ENCODE measurements at regions not wholly inside any gene's neighbourhood (a gene's known extent, or its start where the extent isn't known, plus 50 kb on each side); places are given as distances from the start of the nearest gene placed in this dataset.

DNA sequence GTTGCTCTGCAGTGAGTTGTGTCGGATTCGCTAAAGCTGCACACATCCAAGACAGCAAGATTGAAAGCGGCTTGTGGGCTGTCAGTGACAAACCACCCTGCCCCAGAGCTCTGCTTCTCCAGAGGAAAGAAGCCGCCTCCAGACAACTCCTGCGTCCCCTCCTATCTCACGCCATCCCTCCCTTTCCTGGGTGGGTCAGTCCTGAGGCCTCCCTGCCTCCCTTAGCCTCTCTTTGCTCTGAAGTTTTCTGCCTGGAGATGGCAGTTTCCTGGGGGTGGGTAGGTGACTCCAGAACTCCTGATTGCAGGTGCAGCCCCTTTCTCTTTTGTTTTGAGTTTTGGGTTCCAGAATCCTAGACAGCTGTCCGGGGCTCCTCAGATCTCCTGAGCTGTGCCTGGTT lies 78.7 kb downstream of the EMX2 start:
- Histone ChIP-seq H3K9ac (ENCODE audit: low read depth, low read length) (no peak overlapping the region), H4K20me1 (ENCODE audit: insufficient read depth, low read length) (no peaks in the 10 kb centered on the region), H3K36me3 (ENCODE audit: insufficient read depth, low read length) (no peaks in the 10 kb centered on the region), H3K27me3 (ENCODE audit: insufficient read depth, low read length, poor library complexity) (peaks cover 2% of the 10 kb centered on the region), H3K4me3 (ENCODE audit: low read depth in 1 of 2, low read length in 2 of 2) (no peak overlapping the region), H3K27ac (ENCODE audit: low read length) (no peak overlapping the region), H3K9me3 (ENCODE audit: insufficient read depth, low read length, severe bottlenecking) (no peaks in the 10 kb centered on the region), H3K4me1 (ENCODE audit: insufficient read depth, low read length) (no peaks in the 10 kb centered on the region), H2AFZ (ENCODE audit: low read depth, low read length) (no peak overlapping the region), H3K79me2 (ENCODE audit: insufficient read depth, low read length) (no peaks in the 10 kb centered on the region), H3K4me2 (ENCODE audit: insufficient read depth, low read length) (no peak overlapping the region)
- DNase-seq = no peak
- no peak for TF ChIP-seq EZH2 (IDR thresholded peaks at IDR 0.05; ENCODE audit: borderline replicate concordance, low read depth, low read length, severe bottlenecking)
- TF ChIP-seq, protein P1, sequence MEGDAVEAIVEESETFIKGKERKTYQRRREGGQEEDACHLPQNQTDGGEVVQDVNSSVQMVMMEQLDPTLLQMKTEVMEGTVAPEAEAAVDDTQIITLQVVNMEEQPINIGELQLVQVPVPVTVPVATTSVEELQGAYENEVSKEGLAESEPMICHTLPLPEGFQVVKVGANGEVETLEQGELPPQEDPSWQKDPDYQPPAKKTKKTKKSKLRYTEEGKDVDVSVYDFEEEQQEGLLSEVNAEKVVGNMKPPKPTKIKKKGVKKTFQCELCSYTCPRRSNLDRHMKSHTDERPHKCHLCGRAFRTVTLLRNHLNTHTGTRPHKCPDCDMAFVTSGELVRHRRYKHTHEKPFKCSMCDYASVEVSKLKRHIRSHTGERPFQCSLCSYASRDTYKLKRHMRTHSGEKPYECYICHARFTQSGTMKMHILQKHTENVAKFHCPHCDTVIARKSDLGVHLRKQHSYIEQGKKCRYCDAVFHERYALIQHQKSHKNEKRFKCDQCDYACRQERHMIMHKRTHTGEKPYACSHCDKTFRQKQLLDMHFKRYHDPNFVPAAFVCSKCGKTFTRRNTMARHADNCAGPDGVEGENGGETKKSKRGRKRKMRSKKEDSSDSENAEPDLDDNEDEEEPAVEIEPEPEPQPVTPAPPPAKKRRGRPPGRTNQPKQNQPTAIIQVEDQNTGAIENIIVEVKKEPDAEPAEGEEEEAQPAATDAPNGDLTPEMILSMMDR (IDR thresholded peaks at IDR 0.05; ENCODE audit: borderline replicate concordance, extremely low read depth, low read length, poor library complexity, severe bottlenecking) = no peak
- no peak for ATAC-seq (ENCODE audit: insufficient read depth, low read depth)

DNA sequence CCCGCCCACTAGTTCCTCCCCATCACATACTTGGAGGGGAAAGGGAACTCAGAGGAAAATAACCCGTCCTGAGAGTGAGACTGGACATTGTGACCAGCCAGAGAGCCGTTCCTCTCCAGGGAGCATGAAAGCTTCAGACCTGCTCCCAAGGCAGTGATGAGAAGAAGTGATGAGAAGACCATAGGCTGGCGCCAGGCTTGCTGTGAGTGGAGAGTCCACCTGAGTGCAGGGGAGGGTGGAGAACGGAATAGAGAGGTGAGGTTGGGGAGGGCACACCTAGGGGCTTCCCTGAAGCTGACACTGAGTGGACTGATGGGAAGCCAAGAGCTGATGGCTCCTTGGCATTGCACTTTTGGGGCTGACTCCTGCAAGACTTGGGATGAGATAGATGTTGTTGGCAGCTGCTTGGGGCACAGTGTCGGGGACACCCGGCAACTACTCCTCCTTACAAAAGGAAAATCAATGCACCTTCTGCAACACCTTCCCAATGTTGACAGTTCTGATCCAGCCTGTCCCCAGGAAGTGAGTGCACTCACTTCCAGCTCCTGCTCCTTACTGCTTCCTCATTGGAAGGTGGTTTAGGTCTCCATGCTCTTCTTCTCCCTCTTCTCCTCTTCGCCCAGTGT lies 79.4 kb downstream of the EMX2 start:
- H3K79me2 ChIP-seq (ENCODE audit: insufficient read depth, low read length) = no peaks in the 10 kb centered on the region
- no peaks in the 10 kb centered on the region for H3K27me3 ChIP-seq (ENCODE audit: insufficient read depth, low read length, poor library complexity)
- no peaks in the 10 kb centered on the region for H3K9me3 ChIP-seq (ENCODE audit: insufficient read depth, low read length, severe bottlenecking)
- H3K4me2 ChIP-seq (ENCODE audit: insufficient read depth, low read length) = no peak overlapping the region
- no peak overlapping the region for H3K4me3 ChIP-seq (ENCODE audit: low read depth in 1 of 2, low read length in 2 of 2)
- TF ChIP-seq EZH2 (IDR thresholded peaks at IDR 0.05; ENCODE audit: borderline replicate concordance, low read depth, low read length, severe bottlenecking) = no peak
- TF ChIP-seq, protein P1 (IDR thresholded peaks at IDR 0.05; ENCODE audit: borderline replicate concordance, extremely low read depth, low read length, poor library complexity, severe bottlenecking) = no peak
- H3K27ac ChIP-seq (ENCODE audit: low read length) = no peak overlapping the region
- no peak overlapping the region for H2AFZ ChIP-seq (ENCODE audit: low read depth, low read length)
- DNase-seq = no peak
- H3K9ac ChIP-seq (ENCODE audit: low read depth, low read length) = no peak overlapping the region
- ATAC-seq (ENCODE audit: insufficient read depth, low read depth) = no peak
- no peaks in the 10 kb centered on the region for H4K20me1 ChIP-seq (ENCODE audit: insufficient read depth, low read length)
- no peaks in the 10 kb centered on the region for H3K36me3 ChIP-seq (ENCODE audit: insufficient read depth, low read length)
- no peaks in the 10 kb centered on the region for H3K4me1 ChIP-seq (ENCODE audit: insufficient read depth, low read length)

DNA sequence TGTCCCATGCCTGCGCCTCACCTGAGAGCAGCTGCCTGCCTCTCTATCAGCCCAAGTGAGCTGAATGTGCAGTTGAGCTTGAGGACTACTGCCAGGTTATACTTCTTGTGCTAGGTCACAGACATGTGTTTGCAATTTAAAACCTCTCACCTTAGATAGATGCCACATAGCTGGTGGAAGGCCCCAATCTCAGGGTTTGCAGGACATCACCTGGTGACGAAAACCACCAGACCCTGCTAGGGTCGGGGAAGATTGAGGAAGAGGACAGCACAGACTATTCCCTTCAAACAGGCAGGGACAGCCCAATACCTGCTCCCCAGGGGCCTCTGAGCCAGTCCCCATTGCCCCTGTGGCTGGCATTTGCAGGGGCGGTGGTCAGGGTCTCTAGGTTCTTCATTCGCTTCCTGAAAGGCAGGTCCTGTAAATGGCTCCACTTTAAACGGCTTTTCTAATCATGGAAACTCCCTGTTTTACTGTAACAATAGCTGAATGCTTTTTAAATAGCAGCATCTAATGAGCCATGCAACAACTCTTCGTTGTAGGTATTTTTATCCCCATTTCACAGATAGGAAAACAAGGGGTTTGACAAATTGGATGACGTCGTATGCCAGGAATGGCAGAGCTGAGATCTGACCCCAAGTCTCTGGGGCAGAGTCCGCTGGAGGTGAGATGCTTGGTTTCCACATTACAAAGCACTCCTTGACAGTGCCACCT lies 80.1 kb downstream of the EMX2 start:
- TF ChIP-seq, protein P1 (IDR thresholded peaks at IDR 0.05; ENCODE audit: borderline replicate concordance, extremely low read depth, low read length, poor library complexity, severe bottlenecking) = no peak
- TF ChIP-seq EZH2 (IDR thresholded peaks at IDR 0.05; ENCODE audit: borderline replicate concordance, low read depth, low read length, severe bottlenecking) = no peak
- Histone ChIP-seq H3K27me3 (ENCODE audit: insufficient read depth, low read length, poor library complexity) (no peaks in the 10 kb centered on the region), H3K9me3 (ENCODE audit: insufficient read depth, low read length, severe bottlenecking) (no peaks in the 10 kb centered on the region), H3K27ac (ENCODE audit: low read length) (no peak overlapping the region), H3K79me2 (ENCODE audit: insufficient read depth, low read length) (no peaks in the 10 kb centered on the region), H3K4me2 (ENCODE audit: insufficient read depth, low read length) (no peak overlapping the region), H4K20me1 (ENCODE audit: insufficient read depth, low read length) (no peaks in the 10 kb centered on the region), H3K4me3 (ENCODE audit: low read depth in 1 of 2, low read length in 2 of 2) (no peak overlapping the region), H2AFZ (ENCODE audit: low read depth, low read length) (no peak overlapping the region), H3K9ac (ENCODE audit: low read depth, low read length) (no peak overlapping the region), H3K36me3 (ENCODE audit: insufficient read depth, low read length) (no peaks in the 10 kb centered on the region), H3K4me1 (ENCODE audit: insufficient read depth, low read length) (no peaks in the 10 kb centered on the region)
- DNase-seq (no peak), ATAC-seq (ENCODE audit: insufficient read depth, low read depth) (no peak)
